Panc1 (cell line): ENCODE measurements at regions not wholly inside any gene's neighbourhood (a gene's known extent, or its start where the extent isn't known, plus 50 kb on each side); places are given as distances from the start of the nearest gene placed in this dataset.

ENCODE experiments used
- ATAC-seq: fragments of 200-7000 bp; cut with Tn5 transposase; 2 replicates; pipeline ENCODE4 v1.9.1; 2020; ENCODE audit warnings: mild to moderate bottlenecking, moderate library complexity
- BruUV-seq: library from RNA; stranded (reverse); fragments of 400-500 nt; replicated peaks from 2 replicates; lab custom pipeline; 2021; lab: Mats Ljungman, UMichigan
- CTCF ChIA-PET: fragments of 300-600 bp; sonication (Branson Sonifier 250); formaldehyde crosslinking; loops from one replicate; lab custom pipeline; 2022; ENCODE audit warnings: antibody characterized with exemption; lab: Charles Lee
- POLR2A ChIA-PET: fragments of 300-600 bp; sonication (Branson Sonifier 250); formaldehyde crosslinking; loops from one replicate; lab custom pipeline; 2022; ENCODE audit warnings: antibody characterized with exemption; lab: Charles Lee
- DNase-seq: peaks from one replicate; pipeline ENCODE4 v3.0.0-alpha.2; 2010; ENCODE audit warnings: low read depth, low spot score
- H3K27ac ChIP-seq: 2 replicates; pipeline ENCODE4 v1.5.1; 2011; ENCODE audit warnings: mild to moderate bottlenecking, low read length, inconsistent platforms
- H3K27me3 ChIP-seq: fragments of 200-500 bp; sonication (Bioruptor generic); 2 replicates; pipeline ENCODE4 v1.6.0; 2014; ENCODE audit warnings: low read length, inconsistent platforms; ENCODE audit not compliant: control insufficient read depth, insufficient read depth
- H3K36me3 ChIP-seq: fragments of 200-500 bp; sonication (Bioruptor generic); 2 replicates; pipeline ENCODE4 v1.5.1; 2014; ENCODE audit warnings: inconsistent platforms, mild to moderate bottlenecking, low read length, moderate library complexity; ENCODE audit not compliant: control insufficient read depth, insufficient read depth
- H3K4me1 ChIP-seq: 2 replicates; pipeline ENCODE4 v1.5.1; 2011; ENCODE audit warnings: inconsistent platforms, mild to moderate bottlenecking, low read length, moderate library complexity; ENCODE audit not compliant: control insufficient read depth, insufficient read depth
- H3K4me3 ChIP-seq, 2 experiments: 2 replicates each; pipeline ENCODE4 v1.5.1; 2011 to 2012; ENCODE audit warnings: low read depth in 2 of 2, low read length in 2 of 2, mild to moderate bottlenecking in 2 of 2, inconsistent platforms in 1 of 2, moderate library complexity in 1 of 2
- H3K9me3 ChIP-seq: fragments of 200-500 bp; sonication (Bioruptor generic); 2 replicates; pipeline ENCODE4 v1.5.1; 2014; ENCODE audit warnings: low read depth, mild to moderate bottlenecking, inconsistent platforms, low read length, moderate library complexity; ENCODE audit not compliant: control insufficient read depth, insufficient read depth
- POLR2AphosphoS5 ChIP-seq: IDR thresholded peaks from 2 replicates; pipeline ENCODE4 v1.6.1; 2012; ENCODE audit warnings: mild to moderate bottlenecking, low read depth, low read length, moderate library complexity
- SIN3A ChIP-seq: IDR thresholded peaks from 2 replicates; pipeline ENCODE4 v1.6.1; 2012; ENCODE audit warnings: low read depth, mild to moderate bottlenecking, low read length, moderate library complexity, borderline replicate concordance; ENCODE audit not compliant: insufficient read depth
- TCF7L2 ChIP-seq: IDR thresholded peaks from 2 replicates; pipeline ENCODE4 v1.6.1; 2011; ENCODE audit warnings: mild to moderate bottlenecking, low read depth, low read length, inconsistent platforms
- in situ Hi-C: cut with HindIII; loops from 2 replicates; pipeline ENCODE4 v1.10.0; 2016; ENCODE audit warnings: low sequenced_read_pairs, low pct_unique_long_range_greater_than_20kb
- intact Hi-C: fragments of 100-400 bp; cut with micrococcal nuclease; formaldehyde crosslinking; loops from one replicate; pipeline ENCODE4 v1.10.0; 2022; ENCODE audit not compliant: unreplicated experiment
- TF ChIP-seq, protein P1 (sequence below): fragments of 450-650 bp; IDR thresholded peaks from 2 replicates; pipeline ENCODE4 v1.5.1; 2017; ENCODE audit warnings: mild to moderate bottlenecking
- TF ChIP-seq, protein P2 (sequence below), 2 experiments: IDR thresholded peaks; 2 replicates each; pipeline ENCODE4 v1.6.1; 2011 to 2012; ENCODE audit warnings: low read depth in 2 of 2, control low read depth in 1 of 2, low read length in 1 of 2, mild to moderate bottlenecking in 1 of 2, moderate library complexity in 1 of 2; ENCODE audit not compliant: insufficient read depth in 1 of 2

DNA sequence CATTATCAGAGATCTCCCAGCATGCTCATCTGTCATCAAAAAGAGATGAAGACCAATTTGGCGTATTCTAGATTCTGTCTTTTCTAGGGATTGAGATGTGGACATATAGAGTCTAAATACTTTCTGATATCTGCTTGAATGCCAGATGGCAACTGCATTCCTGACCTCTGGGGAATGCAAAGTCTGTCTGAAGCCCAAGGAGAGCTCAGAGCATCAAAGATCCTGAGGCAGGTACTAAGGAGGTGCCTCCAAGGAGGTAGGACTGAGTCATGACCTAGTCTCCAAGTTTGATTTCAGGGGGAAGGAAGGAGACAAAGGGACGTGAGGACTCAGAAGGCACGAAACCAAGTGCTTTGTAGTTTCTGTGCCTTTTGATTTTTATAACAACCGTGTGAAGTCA is 448.4 kb downstream of the HS3ST3B1 start:
- ATAC-seq (no peak), DNase-seq (no peak)
- POLR2A ChIA-PET, result no interaction called here
- Histone ChIP-seq H3K9me3 (no peaks in the 10 kb centered on the region), H3K27me3 (no peaks in the 10 kb centered on the region), H3K4me1 (no peaks in the 10 kb centered on the region), H3K36me3 (no peaks in the 10 kb centered on the region), H3K27ac (no peak overlapping the region), H3K4me3 (no peak overlapping the region)
- in situ Hi-C loops, result no loop called here
- intact Hi-C loops, result no loop called here
- CTCF ChIA-PET, result no interaction called here
- no TSS peak for BruUV-seq
- TF ChIP-seq, protein P1, sequence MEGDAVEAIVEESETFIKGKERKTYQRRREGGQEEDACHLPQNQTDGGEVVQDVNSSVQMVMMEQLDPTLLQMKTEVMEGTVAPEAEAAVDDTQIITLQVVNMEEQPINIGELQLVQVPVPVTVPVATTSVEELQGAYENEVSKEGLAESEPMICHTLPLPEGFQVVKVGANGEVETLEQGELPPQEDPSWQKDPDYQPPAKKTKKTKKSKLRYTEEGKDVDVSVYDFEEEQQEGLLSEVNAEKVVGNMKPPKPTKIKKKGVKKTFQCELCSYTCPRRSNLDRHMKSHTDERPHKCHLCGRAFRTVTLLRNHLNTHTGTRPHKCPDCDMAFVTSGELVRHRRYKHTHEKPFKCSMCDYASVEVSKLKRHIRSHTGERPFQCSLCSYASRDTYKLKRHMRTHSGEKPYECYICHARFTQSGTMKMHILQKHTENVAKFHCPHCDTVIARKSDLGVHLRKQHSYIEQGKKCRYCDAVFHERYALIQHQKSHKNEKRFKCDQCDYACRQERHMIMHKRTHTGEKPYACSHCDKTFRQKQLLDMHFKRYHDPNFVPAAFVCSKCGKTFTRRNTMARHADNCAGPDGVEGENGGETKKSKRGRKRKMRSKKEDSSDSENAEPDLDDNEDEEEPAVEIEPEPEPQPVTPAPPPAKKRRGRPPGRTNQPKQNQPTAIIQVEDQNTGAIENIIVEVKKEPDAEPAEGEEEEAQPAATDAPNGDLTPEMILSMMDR, result no peak
- TF ChIP-seq SIN3A, result no peak
- no peak for TF ChIP-seq POLR2AphosphoS5
- TF ChIP-seq, protein P2, sequence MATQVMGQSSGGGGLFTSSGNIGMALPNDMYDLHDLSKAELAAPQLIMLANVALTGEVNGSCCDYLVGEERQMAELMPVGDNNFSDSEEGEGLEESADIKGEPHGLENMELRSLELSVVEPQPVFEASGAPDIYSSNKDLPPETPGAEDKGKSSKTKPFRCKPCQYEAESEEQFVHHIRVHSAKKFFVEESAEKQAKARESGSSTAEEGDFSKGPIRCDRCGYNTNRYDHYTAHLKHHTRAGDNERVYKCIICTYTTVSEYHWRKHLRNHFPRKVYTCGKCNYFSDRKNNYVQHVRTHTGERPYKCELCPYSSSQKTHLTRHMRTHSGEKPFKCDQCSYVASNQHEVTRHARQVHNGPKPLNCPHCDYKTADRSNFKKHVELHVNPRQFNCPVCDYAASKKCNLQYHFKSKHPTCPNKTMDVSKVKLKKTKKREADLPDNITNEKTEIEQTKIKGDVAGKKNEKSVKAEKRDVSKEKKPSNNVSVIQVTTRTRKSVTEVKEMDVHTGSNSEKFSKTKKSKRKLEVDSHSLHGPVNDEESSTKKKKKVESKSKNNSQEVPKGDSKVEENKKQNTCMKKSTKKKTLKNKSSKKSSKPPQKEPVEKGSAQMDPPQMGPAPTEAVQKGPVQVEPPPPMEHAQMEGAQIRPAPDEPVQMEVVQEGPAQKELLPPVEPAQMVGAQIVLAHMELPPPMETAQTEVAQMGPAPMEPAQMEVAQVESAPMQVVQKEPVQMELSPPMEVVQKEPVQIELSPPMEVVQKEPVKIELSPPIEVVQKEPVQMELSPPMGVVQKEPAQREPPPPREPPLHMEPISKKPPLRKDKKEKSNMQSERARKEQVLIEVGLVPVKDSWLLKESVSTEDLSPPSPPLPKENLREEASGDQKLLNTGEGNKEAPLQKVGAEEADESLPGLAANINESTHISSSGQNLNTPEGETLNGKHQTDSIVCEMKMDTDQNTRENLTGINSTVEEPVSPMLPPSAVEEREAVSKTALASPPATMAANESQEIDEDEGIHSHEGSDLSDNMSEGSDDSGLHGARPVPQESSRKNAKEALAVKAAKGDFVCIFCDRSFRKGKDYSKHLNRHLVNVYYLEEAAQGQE (IDR thresholded peaks at IDR 0.05; ENCODE audit: insufficient read depth in 1 of 2, low read depth in 2 of 2, low read length in 1 of 2), result no peak
- TF ChIP-seq TCF7L2, result no peak

DNA sequence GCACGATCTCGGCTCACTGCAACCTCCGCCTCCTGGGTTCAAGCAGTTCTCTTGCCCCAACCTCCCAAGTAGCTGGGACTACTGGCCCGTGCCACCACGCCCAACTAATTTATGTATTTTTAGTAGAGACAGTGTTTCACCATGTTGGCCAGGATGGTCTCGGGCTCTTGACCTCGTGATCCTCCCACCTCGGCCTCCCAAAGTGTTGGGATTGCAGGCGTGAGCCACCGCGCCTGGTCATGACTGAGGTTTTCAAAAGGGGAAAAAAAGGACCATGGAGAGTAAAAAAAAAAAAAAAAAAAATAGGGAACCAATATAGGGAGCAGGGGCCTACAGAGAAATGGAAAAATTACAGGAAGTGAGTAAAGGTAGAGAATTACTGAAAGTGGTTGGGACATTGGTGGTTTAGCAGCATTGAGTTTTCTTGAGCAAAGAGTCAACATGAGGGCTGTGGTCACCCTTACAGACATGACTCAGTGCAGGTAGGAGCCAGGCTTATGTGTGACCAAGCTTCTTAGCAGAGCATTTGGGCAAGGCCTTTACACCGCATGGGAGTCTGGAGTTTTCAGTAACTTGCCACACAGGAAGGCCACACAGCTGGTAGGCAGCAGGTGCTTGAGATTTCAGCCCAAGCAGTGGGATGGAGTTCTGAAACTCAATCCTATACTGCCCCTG is 447.3 kb downstream of the HS3ST3B1 start:
- ATAC-seq, result no peak
- no peak overlapping the region for H3K27ac ChIP-seq
- CTCF ChIA-PET, result no interaction called here

More for the DNA sequence above, 447.3 kb downstream of the HS3ST3B1 start:
- in situ Hi-C loops, result no loop called here
- TF ChIP-seq SIN3A, result no peak
- no peak for TF ChIP-seq TCF7L2
- TF ChIP-seq, protein P2 (IDR thresholded peaks at IDR 0.05; ENCODE audit: insufficient read depth in 1 of 2, low read depth in 2 of 2, low read length in 1 of 2), result no peak
- no peak for TF ChIP-seq POLR2AphosphoS5
- TF ChIP-seq, protein P1, result no peak
- BruUV-seq, result no TSS peak
- Histone ChIP-seq H3K9me3 (no peaks in the 10 kb centered on the region), H3K4me3 (no peak overlapping the region), H3K4me1 (no peaks in the 10 kb centered on the region), H3K36me3 (no peaks in the 10 kb centered on the region), H3K27me3 (no peaks in the 10 kb centered on the region)
- POLR2A ChIA-PET, result no interaction called here
- no peak for DNase-seq
- intact Hi-C loops, result no loop called here
